Ishikawa (cell line): ENCODE measurements at regions not wholly inside any gene's neighbourhood (a gene's known extent, or its start where the extent isn't known, plus 50 kb on each side); places are given as distances from the start of the nearest gene placed in this dataset.

ENCODE experiments used
- CEBPB ChIP-seq: IDR thresholded peaks from 2 replicates; pipeline ENCODE4 v1.6.1; 2012
- CREB1 ChIP-seq: IDR thresholded peaks from 2 replicates; pipeline ENCODE4 v1.6.1; 2012; ENCODE audit warnings: low read depth
- EGR1 ChIP-seq: IDR thresholded peaks from 2 replicates; pipeline ENCODE4 v1.6.1; 2012
- EP300 ChIP-seq: IDR thresholded peaks from 2 replicates; pipeline ENCODE4 v1.6.1; 2012; ENCODE audit warnings: borderline replicate concordance
- FOXM1 ChIP-seq: IDR thresholded peaks from 2 replicates; pipeline ENCODE4 v1.6.1; 2012; ENCODE audit warnings: low read depth, borderline replicate concordance
- NFIC ChIP-seq: IDR thresholded peaks from 2 replicates; pipeline ENCODE4 v1.6.1; 2012
- RAD21 ChIP-seq: IDR thresholded peaks from 2 replicates; pipeline ENCODE4 v1.6.1; 2012; ENCODE audit warnings: low read depth
- TAF1 ChIP-seq: IDR thresholded peaks from 2 replicates; pipeline ENCODE4 v1.6.1; 2012; ENCODE audit warnings: low read depth, mild to moderate bottlenecking
- TCF12 ChIP-seq: IDR thresholded peaks from 2 replicates; pipeline ENCODE4 v1.6.1; 2012; ENCODE audit warnings: low read depth
- TEAD4 ChIP-seq: IDR thresholded peaks from 2 replicates; pipeline ENCODE4 v1.6.1; 2012
- YY1 ChIP-seq: IDR thresholded peaks from 2 replicates; pipeline ENCODE4 v1.6.1; 2012; ENCODE audit warnings: low read depth
- ZBTB7A ChIP-seq: IDR thresholded peaks from 2 replicates; pipeline ENCODE4 v1.6.1; 2012; ENCODE audit warnings: low read depth
- TF ChIP-seq, protein P1 (sequence below): IDR thresholded peaks from 2 replicates; pipeline ENCODE4 v1.6.1; 2012
- TF ChIP-seq, protein P2 (sequence below): IDR thresholded peaks from 2 replicates; pipeline ENCODE4 v1.6.1; 2012; ENCODE audit warnings: low read depth, mild to moderate bottlenecking
- TF ChIP-seq, protein P3 (sequence below): IDR thresholded peaks from 2 replicates; pipeline ENCODE4 v1.6.1; 2012

DNA sequence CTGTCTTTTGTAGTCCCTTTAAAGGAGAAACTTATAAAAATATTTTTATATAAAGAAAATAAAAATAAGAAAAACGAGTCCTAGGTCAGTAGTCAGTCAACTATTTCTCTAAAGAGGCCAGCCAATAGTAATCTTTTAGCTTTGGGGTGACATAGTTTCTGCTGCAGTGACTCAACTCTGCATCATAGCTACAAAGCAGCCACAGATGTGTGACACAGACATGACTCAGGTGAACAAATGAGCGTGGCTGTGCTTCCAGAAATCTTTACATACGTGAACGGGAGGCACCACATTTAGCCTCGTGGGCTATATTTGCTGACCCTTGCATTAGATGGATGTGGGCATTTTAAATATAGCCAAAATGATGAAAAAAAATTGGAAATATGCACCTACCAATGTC is 1862.5 kb upstream of the TENM3 start:
- TF ChIP-seq, protein P1, sequence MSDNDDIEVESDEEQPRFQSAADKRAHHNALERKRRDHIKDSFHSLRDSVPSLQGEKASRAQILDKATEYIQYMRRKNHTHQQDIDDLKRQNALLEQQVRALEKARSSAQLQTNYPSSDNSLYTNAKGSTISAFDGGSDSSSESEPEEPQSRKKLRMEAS, result no peak

DNA sequence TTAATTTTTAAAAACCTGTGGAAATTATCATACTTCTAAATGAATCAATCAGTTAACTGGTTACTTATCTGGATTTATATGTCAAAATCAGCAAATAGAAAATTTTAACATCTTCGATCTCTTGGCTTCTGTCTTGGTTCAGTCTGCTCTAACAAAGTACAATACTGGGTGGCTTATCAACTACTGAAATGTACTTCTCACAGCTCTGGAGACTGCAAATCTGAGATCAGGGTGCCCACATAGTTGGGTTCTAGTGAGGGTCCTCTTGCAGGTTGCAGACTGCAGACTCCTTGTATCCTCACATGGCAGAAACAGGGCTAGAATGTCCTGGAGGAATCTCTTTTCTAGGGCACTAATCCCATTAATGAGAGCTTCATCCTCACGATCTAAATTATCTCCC is 1851.6 kb upstream of the TENM3 start:
- TF ChIP-seq, protein P1, result no peak
- no peak for TF ChIP-seq YY1
- no peak for TF ChIP-seq EP300
- no peak for TF ChIP-seq TEAD4
- TF ChIP-seq TCF12, result no peak
- TF ChIP-seq TAF1, result no peak
- TF ChIP-seq, protein P2, sequence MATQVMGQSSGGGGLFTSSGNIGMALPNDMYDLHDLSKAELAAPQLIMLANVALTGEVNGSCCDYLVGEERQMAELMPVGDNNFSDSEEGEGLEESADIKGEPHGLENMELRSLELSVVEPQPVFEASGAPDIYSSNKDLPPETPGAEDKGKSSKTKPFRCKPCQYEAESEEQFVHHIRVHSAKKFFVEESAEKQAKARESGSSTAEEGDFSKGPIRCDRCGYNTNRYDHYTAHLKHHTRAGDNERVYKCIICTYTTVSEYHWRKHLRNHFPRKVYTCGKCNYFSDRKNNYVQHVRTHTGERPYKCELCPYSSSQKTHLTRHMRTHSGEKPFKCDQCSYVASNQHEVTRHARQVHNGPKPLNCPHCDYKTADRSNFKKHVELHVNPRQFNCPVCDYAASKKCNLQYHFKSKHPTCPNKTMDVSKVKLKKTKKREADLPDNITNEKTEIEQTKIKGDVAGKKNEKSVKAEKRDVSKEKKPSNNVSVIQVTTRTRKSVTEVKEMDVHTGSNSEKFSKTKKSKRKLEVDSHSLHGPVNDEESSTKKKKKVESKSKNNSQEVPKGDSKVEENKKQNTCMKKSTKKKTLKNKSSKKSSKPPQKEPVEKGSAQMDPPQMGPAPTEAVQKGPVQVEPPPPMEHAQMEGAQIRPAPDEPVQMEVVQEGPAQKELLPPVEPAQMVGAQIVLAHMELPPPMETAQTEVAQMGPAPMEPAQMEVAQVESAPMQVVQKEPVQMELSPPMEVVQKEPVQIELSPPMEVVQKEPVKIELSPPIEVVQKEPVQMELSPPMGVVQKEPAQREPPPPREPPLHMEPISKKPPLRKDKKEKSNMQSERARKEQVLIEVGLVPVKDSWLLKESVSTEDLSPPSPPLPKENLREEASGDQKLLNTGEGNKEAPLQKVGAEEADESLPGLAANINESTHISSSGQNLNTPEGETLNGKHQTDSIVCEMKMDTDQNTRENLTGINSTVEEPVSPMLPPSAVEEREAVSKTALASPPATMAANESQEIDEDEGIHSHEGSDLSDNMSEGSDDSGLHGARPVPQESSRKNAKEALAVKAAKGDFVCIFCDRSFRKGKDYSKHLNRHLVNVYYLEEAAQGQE, result no peak
- no peak for TF ChIP-seq NFIC
- TF ChIP-seq CEBPB, result no peak
- no peak for TF ChIP-seq ZBTB7A
- no peak for TF ChIP-seq RAD21
- TF ChIP-seq CREB1, result no peak

DNA sequence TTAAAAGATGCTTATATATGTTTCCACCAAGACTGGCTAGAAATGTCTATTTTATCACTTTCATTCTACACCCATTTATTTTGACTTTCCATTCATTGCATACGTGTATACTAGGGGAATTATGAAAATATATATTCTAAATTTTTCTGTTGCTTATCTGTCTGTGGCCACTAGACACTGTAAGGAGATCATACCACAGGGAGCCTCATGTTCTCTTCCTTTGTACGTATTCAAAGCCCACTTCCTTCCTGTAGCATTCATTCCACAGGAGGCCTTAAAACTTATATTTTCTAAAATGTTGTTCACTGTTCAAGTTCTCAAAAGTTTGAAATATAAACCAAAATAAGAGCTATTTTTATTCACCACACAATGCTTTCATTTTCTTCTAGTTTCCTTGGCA is 1848.9 kb upstream of the TENM3 start:
- no peak for TF ChIP-seq EGR1
- no peak for TF ChIP-seq TEAD4
- TF ChIP-seq, protein P1, result no peak
- TF ChIP-seq ZBTB7A, result no peak
- TF ChIP-seq CREB1, result no peak
- TF ChIP-seq, protein P2, result no peak
- TF ChIP-seq CEBPB, result no peak
- no peak for TF ChIP-seq YY1
- no peak for TF ChIP-seq RAD21
- no peak for TF ChIP-seq FOXM1
- no peak for TF ChIP-seq EP300
- no peak for TF ChIP-seq TAF1
- TF ChIP-seq, protein P3, sequence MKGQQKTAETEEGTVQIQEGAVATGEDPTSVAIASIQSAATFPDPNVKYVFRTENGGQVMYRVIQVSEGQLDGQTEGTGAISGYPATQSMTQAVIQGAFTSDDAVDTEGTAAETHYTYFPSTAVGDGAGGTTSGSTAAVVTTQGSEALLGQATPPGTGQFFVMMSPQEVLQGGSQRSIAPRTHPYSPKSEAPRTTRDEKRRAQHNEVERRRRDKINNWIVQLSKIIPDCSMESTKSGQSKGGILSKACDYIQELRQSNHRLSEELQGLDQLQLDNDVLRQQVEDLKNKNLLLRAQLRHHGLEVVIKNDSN, result no peak
- TF ChIP-seq NFIC, result no peak
- no peak for TF ChIP-seq TCF12

DNA sequence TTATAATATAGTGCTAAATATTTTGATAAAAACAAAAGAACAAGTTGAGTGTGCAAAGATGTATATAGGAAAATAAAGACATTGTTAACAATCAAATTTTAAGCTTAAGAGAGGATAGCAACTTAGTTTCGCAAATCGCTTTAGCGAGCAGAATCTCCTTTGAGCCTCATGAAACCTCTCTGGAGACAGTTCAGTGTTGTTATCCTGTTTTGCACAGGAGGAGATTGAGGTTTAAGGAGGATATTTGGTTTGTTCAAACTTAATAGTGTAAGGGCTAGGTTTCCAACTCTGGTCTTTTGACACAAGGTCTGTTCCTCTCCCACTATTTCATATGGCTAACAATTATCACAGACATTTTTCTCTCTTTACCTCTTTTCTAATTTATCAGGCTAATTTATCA is 1848.5 kb upstream of the TENM3 start:
- TF ChIP-seq, protein P2, result no peak
- TF ChIP-seq TEAD4, result no peak
- TF ChIP-seq, protein P3, result no peak
- TF ChIP-seq, protein P1, result no peak
- no peak for TF ChIP-seq CREB1
- no peak for TF ChIP-seq TAF1
- no peak for TF ChIP-seq CEBPB
- no peak for TF ChIP-seq YY1

DNA sequence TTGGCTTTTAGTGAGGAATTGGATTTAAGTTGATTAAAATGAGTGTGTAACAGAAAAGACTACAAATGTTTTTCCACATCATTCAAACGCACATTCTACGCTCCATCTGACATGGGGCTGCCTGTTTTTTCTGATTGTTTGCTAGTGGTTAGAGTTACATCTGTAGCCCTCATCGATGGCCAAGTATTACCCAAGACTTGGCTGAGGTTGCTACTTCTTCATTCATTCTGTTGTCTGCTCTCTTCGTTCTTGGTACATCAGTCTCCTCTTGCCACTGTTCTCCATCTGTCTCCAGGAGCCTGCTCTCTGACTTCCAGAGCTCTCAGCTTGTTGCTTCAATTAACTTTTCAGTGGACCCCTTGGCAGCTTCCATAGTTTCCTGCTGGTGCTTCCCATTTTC is 1844.6 kb upstream of the TENM3 start:
- TF ChIP-seq, protein P2, result no peak
- no peak for TF ChIP-seq RAD21
- no peak for TF ChIP-seq EP300
- TF ChIP-seq EGR1, result no peak
- no peak for TF ChIP-seq TAF1
- TF ChIP-seq FOXM1, result no peak
- TF ChIP-seq YY1, result no peak
